ENCODE measurements at regions not wholly inside any gene's neighbourhood (a gene's known extent, or its start where the extent isn't known, plus 50 kb on each side); places are given as distances from the start of the nearest gene placed in this dataset.

DNA sequence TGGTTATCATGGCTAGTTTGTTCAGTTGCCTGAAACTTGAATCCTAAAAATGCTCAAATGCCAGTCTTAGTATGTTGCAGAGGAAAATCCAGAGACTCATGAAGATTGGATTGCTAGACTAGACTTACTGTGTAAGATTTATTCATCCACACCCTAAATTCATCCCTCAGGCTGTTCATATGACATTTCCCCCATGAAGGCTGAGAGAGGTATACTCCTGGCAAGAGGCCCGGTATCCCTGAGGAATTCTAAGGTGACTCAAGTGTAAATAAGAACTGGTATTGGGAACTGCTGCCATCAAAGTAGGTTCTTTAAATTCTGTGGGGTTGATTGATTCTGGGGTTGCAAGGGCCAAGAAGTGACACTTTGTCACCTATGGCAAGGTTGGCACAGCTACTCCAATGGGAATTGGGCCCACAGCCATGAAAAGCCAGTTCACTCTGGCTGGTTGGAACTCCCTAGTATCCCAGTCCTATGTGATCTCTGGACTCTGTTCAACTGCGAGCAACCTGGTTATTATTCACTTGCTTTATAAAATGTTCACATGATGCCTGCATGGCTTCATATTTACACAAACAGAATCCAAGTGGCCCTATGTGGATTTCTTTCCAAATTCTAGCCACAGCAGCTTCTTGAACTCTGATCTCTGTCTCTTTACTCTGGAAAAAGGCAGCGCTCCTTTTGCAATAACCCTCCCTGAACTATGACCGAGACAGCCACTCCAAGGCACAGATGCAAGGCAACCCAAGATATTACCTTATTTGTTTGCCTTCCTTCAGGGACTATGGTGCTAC is 429.1 kb downstream of the CBLN2 start:
- no peak for DNase-seq
- no peak overlapping the region for H3K4me3 ChIP-seq (ENCODE audit: insufficient read depth, low read depth, low read length, poor library complexity, severe bottlenecking)
- no peaks in the 10 kb centered on the region for H3K4me1 ChIP-seq (ENCODE audit: control insufficient read depth, insufficient read depth, low read length, poor library complexity, severe bottlenecking)
- H3K36me3 ChIP-seq (ENCODE audit: control insufficient read depth, insufficient read depth, low read length) = no peaks in the 10 kb centered on the region
- no peak overlapping the region for H3K27ac ChIP-seq (ENCODE audit: insufficient read depth, low read length, poor library complexity, severe bottlenecking)
- H3K27me3 ChIP-seq (replicated peaks; ENCODE audit: control insufficient read depth, insufficient read depth, low read length, poor library complexity, severe bottlenecking) = no peaks in the 10 kb centered on the region
- no peaks in the 10 kb centered on the region for H3K9me3 ChIP-seq (ENCODE audit: control insufficient read depth, low read length)

DNA sequence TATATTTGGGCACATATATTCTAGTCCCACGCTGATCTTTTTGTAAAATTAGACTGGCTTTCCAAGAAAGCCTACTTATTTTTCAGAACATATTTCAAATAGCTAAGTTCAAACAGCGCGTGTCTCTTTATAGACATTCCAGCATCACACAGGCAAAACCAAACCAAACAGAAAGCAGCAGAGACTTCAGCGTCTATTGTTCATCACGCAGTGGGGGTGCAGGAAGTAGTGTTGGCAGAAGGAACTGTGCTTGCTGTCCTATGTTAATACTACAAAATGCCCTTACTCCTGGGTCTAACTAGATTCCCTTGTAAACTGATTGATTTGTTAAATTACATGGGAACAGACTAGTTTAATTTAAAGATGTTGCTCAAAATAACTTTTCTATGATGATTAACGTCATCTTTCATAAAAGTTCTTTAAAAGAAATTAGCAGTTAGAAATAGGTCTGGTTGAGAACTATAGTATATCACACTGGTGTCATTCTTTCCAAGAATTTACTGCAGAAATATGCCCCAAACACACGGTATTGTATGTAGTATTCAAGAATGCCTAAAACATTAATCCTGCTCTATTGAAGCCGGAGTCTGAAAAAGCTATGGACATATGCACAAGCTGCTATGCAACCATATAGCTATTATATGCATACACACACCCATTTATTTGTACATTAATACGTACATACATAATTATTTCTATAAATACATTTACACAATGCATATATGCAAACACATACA is 436.3 kb downstream of the CBLN2 start:
- no peak for DNase-seq
- no peaks in the 10 kb centered on the region for H3K4me1 ChIP-seq (ENCODE audit: control insufficient read depth, insufficient read depth, low read length, poor library complexity, severe bottlenecking)
- no peak overlapping the region for H3K27ac ChIP-seq (ENCODE audit: insufficient read depth, low read length, poor library complexity, severe bottlenecking)
- no peaks in the 10 kb centered on the region for H3K9me3 ChIP-seq (ENCODE audit: control insufficient read depth, low read length)
- no peak overlapping the region for H3K4me3 ChIP-seq (ENCODE audit: insufficient read depth, low read depth, low read length, poor library complexity, severe bottlenecking)
- H3K27me3 ChIP-seq (replicated peaks; ENCODE audit: control insufficient read depth, insufficient read depth, low read length, poor library complexity, severe bottlenecking) = no peaks in the 10 kb centered on the region
- H3K36me3 ChIP-seq (ENCODE audit: control insufficient read depth, insufficient read depth, low read length) = no peaks in the 10 kb centered on the region

DNA sequence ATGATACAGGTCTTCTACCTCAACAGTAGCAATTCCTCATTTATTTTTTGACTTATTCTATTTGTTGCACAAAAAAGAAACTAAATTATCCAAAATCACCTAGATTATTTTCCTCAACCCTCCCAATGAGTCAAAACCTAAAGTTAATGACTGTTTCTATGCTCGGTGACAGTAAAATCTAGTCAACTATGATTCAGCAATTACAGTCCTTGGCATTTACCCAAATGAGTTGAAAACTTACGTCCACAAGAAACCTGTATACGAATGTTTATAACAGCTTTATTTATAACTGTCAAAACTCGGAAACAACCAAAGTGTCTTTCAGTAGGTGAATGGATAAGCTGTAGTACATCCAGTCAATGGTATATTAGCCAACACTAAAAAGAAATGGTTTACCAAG is 439.3 kb downstream of the CBLN2 start:
- Histone ChIP-seq H3K9me3 (ENCODE audit: control insufficient read depth, low read length) (no peaks in the 10 kb centered on the region), H3K27ac (ENCODE audit: insufficient read depth, low read length, poor library complexity, severe bottlenecking) (no peak overlapping the region), H3K4me1 (ENCODE audit: control insufficient read depth, insufficient read depth, low read length, poor library complexity, severe bottlenecking) (no peaks in the 10 kb centered on the region), H3K36me3 (ENCODE audit: control insufficient read depth, insufficient read depth, low read length) (no peaks in the 10 kb centered on the region), H3K4me3 (ENCODE audit: insufficient read depth, low read depth, low read length, poor library complexity, severe bottlenecking) (no peak overlapping the region), H3K27me3 (replicated peaks; ENCODE audit: control insufficient read depth, insufficient read depth, low read length, poor library complexity, severe bottlenecking) (no peaks in the 10 kb centered on the region)
- no peak for DNase-seq

DNA sequence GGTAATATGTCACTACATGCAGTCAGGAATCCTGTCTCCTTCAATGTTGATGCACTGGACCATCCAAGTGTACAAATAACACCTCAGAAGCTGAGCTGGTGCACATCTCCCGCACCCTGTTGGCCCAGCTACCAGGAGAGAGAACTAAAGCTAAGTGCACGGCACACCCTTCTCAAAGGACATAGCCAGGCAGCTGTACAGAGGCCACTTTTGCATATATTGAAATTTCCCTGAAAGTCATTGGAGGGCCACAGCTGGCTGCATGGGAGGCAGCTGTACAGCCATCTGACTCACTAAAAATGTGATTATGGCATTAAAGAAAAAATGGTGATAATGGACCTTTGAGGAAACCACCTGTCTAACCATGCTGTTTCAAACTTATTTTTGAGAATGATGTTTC is 441.7 kb downstream of the CBLN2 start:
- Histone ChIP-seq H3K9me3 (ENCODE audit: control insufficient read depth, low read length) (no peaks in the 10 kb centered on the region), H3K36me3 (ENCODE audit: control insufficient read depth, insufficient read depth, low read length) (no peaks in the 10 kb centered on the region), H3K27me3 (replicated peaks; ENCODE audit: control insufficient read depth, insufficient read depth, low read length, poor library complexity, severe bottlenecking) (no peaks in the 10 kb centered on the region), H3K27ac (ENCODE audit: insufficient read depth, low read length, poor library complexity, severe bottlenecking) (no peak overlapping the region), H3K4me3 (ENCODE audit: insufficient read depth, low read depth, low read length, poor library complexity, severe bottlenecking) (no peak overlapping the region), H3K4me1 (ENCODE audit: control insufficient read depth, insufficient read depth, low read length, poor library complexity, severe bottlenecking) (no peaks in the 10 kb centered on the region)
- DNase-seq = no peak

DNA sequence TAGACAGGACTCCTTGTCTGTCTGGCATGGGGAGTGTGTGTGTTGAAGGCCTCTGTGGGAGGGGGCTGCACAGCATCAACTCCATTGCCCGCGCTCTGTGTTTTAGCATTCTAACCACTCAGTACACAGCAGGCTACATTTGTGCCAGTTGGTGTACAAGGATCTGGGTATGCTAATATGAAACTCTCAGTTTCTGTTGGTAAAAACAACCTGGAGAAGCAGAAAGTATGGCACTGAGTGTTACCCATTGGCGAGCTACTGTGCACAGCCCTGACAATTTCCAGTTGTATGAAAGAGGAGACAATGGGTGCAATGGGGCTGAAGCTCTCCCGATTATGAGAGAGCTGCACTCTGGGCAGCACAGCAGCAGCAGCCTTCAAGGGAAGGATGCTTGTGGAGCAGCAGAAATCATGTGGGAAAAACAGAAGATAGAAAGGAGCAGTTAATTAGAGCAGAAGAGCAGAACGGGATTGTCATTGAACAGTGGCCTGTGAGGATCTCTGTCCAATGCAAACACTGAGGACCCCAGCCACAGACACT is 443.6 kb downstream of the CBLN2 start:
- Histone ChIP-seq H3K4me3 (ENCODE audit: insufficient read depth, low read depth, low read length, poor library complexity, severe bottlenecking) (no peak overlapping the region), H3K27me3 (replicated peaks; ENCODE audit: control insufficient read depth, insufficient read depth, low read length, poor library complexity, severe bottlenecking) (no peaks in the 10 kb centered on the region), H3K4me1 (ENCODE audit: control insufficient read depth, insufficient read depth, low read length, poor library complexity, severe bottlenecking) (no peaks in the 10 kb centered on the region), H3K36me3 (ENCODE audit: control insufficient read depth, insufficient read depth, low read length) (no peaks in the 10 kb centered on the region), H3K9me3 (ENCODE audit: control insufficient read depth, low read length) (no peaks in the 10 kb centered on the region), H3K27ac (ENCODE audit: insufficient read depth, low read length, poor library complexity, severe bottlenecking) (no peak overlapping the region)
- DNase-seq = no peak

DNA sequence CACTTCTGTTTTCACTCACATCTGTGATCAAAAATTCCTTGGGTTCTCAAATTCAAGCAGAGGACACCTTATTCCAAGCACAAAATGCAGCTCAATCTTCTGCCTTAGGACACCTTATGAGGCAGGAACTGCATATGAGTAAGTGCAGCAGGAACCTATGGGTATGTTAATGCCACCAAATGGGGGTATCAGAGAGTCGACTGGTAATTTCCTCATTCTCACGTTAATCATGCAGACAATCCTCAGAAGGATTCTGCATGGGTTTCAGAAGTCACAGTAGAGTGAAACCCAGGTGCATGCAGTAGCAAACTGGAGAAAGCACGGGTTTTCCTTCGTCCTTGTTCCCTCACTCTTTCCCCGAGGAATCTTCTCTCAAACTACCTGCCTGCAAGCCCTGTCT is 452.8 kb downstream of the CBLN2 start:
- Histone ChIP-seq H3K27me3 (replicated peaks; ENCODE audit: control insufficient read depth, insufficient read depth, low read length, poor library complexity, severe bottlenecking) (no peaks in the 10 kb centered on the region), H3K4me1 (ENCODE audit: control insufficient read depth, insufficient read depth, low read length, poor library complexity, severe bottlenecking) (no peaks in the 10 kb centered on the region), H3K36me3 (ENCODE audit: control insufficient read depth, insufficient read depth, low read length) (no peaks in the 10 kb centered on the region), H3K27ac (ENCODE audit: insufficient read depth, low read length, poor library complexity, severe bottlenecking) (no peak overlapping the region), H3K4me3 (ENCODE audit: insufficient read depth, low read depth, low read length, poor library complexity, severe bottlenecking) (no peak overlapping the region), H3K9me3 (ENCODE audit: control insufficient read depth, low read length) (no peaks in the 10 kb centered on the region)
- no peak for DNase-seq

DNA sequence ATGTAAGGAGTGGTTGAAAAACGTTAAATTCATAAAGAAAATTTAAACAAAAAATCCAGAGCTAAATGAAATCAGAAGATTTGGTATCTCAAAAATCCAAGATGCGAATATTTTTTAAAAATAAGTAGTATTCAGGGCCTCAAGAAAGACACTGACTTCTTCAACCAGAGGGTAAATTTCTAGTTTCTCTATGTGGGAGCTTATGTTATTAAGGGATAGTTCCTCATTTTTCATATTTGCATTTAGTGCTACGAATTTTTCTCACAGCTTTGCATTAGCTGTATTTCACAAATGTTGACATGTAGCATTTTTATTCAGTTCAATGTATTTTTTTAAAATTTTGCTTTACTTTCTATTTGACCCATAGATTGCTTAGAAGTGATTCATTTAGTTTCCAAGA is 454.7 kb downstream of the CBLN2 start:
- Histone ChIP-seq H3K27ac (ENCODE audit: insufficient read depth, low read length, poor library complexity, severe bottlenecking) (no peak overlapping the region), H3K4me3 (ENCODE audit: insufficient read depth, low read depth, low read length, poor library complexity, severe bottlenecking) (no peak overlapping the region), H3K4me1 (ENCODE audit: control insufficient read depth, insufficient read depth, low read length, poor library complexity, severe bottlenecking) (no peaks in the 10 kb centered on the region), H3K9me3 (ENCODE audit: control insufficient read depth, low read length) (no peaks in the 10 kb centered on the region), H3K36me3 (ENCODE audit: control insufficient read depth, insufficient read depth, low read length) (no peaks in the 10 kb centered on the region), H3K27me3 (replicated peaks; ENCODE audit: control insufficient read depth, insufficient read depth, low read length, poor library complexity, severe bottlenecking) (no peaks in the 10 kb centered on the region)
- DNase-seq = no peak

DNA sequence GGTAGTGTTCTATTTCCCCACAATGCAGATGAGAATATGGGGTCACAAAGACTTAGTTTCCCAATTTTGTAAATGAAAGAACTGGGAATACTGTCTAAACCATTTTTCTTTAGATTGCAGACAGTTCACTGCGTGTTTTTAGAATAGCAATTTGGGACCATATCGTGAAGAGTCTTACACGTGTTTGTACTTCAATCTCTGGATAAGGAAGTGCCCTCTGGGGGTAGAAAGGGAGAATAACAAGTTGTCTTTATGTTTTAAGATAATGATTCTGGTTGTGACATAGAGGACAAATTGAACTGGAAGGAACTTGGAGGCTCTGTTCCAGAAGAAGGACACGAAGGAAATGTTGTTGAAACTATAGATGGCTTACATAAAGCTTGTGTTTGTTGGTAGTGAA is 457.7 kb downstream of the CBLN2 start:
- no peak for DNase-seq
- no peaks in the 10 kb centered on the region for H3K4me1 ChIP-seq (ENCODE audit: control insufficient read depth, insufficient read depth, low read length, poor library complexity, severe bottlenecking)
- H3K9me3 ChIP-seq (ENCODE audit: control insufficient read depth, low read length) = no peaks in the 10 kb centered on the region
- H3K27me3 ChIP-seq (replicated peaks; ENCODE audit: control insufficient read depth, insufficient read depth, low read length, poor library complexity, severe bottlenecking) = no peaks in the 10 kb centered on the region
- H3K27ac ChIP-seq (ENCODE audit: insufficient read depth, low read length, poor library complexity, severe bottlenecking) = no peak overlapping the region
- H3K4me3 ChIP-seq (ENCODE audit: insufficient read depth, low read depth, low read length, poor library complexity, severe bottlenecking) = no peak overlapping the region
- no peaks in the 10 kb centered on the region for H3K36me3 ChIP-seq (ENCODE audit: control insufficient read depth, insufficient read depth, low read length)

DNA sequence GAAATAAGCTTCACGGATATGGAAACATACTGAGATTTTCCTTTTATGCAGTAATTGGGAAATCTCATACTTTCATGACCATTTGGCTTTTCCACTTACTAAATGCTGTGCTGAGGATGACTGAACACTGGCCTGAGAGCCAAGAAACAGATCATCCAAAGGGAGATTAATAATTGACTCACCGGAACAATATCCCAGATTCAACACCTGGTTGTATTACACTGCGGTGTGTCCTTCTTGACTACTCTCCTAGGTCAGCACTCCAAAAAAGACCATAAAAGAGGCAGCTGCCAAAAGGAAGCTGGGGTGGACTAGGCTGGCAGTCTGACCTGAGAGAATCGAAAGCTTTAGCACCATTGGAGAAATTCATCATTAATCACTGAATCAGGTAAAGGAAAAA is 469.1 kb downstream of the CBLN2 start:
- Histone ChIP-seq H3K27ac (ENCODE audit: insufficient read depth, low read length, poor library complexity, severe bottlenecking) (no peak overlapping the region), H3K4me1 (ENCODE audit: control insufficient read depth, insufficient read depth, low read length, poor library complexity, severe bottlenecking) (no peaks in the 10 kb centered on the region), H3K27me3 (replicated peaks; ENCODE audit: control insufficient read depth, insufficient read depth, low read length, poor library complexity, severe bottlenecking) (no peaks in the 10 kb centered on the region), H3K4me3 (ENCODE audit: insufficient read depth, low read depth, low read length, poor library complexity, severe bottlenecking) (no peak overlapping the region), H3K36me3 (ENCODE audit: control insufficient read depth, insufficient read depth, low read length) (no peaks in the 10 kb centered on the region), H3K9me3 (ENCODE audit: control insufficient read depth, low read length) (no peaks in the 10 kb centered on the region)
- DNase-seq = no peak

DNA sequence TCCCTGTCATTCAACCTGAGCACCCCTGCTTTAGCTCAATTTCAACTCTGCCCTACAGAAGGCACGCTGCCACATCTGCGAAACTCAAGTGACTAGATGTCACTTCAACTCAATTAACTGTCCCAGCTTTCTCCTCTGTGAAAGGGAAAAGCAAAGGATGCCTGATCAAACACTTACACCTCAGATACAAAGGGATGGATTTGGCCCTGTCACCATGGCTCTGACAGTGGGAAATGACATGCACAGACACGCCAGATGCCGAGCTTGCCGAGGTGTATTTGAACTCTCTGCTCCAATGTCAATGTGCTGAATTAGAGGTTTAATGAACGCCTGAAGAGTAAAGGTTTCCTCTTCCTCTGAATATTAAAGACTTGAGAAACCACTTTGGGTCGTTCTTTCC is 481.1 kb downstream of the CBLN2 start:
- H3K9me3 ChIP-seq (ENCODE audit: control insufficient read depth, low read length) = no peaks in the 10 kb centered on the region
- no peaks in the 10 kb centered on the region for H3K36me3 ChIP-seq (ENCODE audit: control insufficient read depth, insufficient read depth, low read length)
- no peak overlapping the region for H3K27ac ChIP-seq (ENCODE audit: insufficient read depth, low read length, poor library complexity, severe bottlenecking)
- no peak for DNase-seq
- H3K27me3 ChIP-seq (replicated peaks; ENCODE audit: control insufficient read depth, insufficient read depth, low read length, poor library complexity, severe bottlenecking) = no peaks in the 10 kb centered on the region
- H3K4me3 ChIP-seq (ENCODE audit: insufficient read depth, low read depth, low read length, poor library complexity, severe bottlenecking) = no peak overlapping the region
- H3K4me1 ChIP-seq (ENCODE audit: control insufficient read depth, insufficient read depth, low read length, poor library complexity, severe bottlenecking) = no peaks in the 10 kb centered on the region

Data from effector memory CD4-positive, alpha-beta T cell (primary cell).